ENCODE measurements at regions not wholly inside any gene's neighbourhood (a gene's known extent, or its start where the extent isn't known, plus 50 kb on each side); places are given as distances from the start of the nearest gene placed in this dataset.
A peak's percentile ranks its signal among the peaks of the same experiment; 100 is the strongest.

- DNase-seq (ENCODE audit: low read depth), result no peak
Observed at GRCh38 chr12:25058012-25058411, 109.1 kb upstream of the BCAT1 start.

- DNase-seq (ENCODE audit: low read depth), result no peak
Observed at GRCh38 chr12:25056486-25057130, 107.7 kb upstream of the BCAT1 start.

DNA sequence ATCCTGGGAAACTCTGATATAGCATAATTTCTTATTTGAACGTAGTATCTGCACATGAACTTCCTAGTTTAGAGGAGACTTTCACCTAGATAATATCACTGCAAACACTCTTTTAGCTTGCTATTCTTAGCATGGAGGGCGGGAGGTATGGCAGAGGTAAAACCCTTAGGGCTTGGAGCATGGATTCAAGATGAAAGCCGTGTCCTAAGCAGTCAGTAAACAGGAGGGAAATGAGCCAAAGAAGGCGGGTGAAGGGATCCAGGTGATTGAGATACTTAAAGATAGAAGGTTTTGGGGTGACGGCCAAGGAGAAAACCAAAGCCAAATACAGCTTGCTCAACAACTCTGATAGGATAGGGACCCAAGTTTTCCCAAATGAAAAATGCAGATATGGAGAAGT lies 107.1 kb upstream of the BCAT1 start:
- no peak for DNase-seq (ENCODE audit: low read depth)

DNA sequence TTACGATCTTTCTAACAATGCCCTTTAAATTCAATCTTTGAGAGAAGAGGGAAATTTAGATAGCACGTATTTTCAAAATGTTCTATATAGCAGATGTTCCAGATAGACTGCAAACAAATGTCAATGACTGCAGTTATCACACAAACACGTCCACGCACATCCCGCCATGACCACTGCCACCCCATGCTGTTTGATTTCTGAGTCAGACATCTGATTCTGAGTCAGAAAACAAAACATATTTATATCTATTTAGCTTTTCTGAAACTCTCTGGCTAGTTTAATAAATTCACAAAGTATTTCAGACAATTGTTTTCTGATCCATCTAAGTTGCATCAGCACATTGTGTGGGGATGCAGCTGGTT lies 105.9 kb upstream of the BCAT1 start:
- peak; percentile 47 for DNase-seq (ENCODE audit: low read depth)

- peak; percentile 19 for DNase-seq (ENCODE audit: low read depth)
Observed at GRCh38 chr12:25054076-25054782, 105.3 kb upstream of the BCAT1 start.

- DNase-seq (ENCODE audit: low read depth), result no peak
Observed at GRCh38 chr12:25052914-25053211, 104.0 kb upstream of the BCAT1 start.

- no peak for DNase-seq (ENCODE audit: low read depth)
Observed at GRCh38 chr12:25052196-25052913, 103.5 kb upstream of the BCAT1 start.

DNA sequence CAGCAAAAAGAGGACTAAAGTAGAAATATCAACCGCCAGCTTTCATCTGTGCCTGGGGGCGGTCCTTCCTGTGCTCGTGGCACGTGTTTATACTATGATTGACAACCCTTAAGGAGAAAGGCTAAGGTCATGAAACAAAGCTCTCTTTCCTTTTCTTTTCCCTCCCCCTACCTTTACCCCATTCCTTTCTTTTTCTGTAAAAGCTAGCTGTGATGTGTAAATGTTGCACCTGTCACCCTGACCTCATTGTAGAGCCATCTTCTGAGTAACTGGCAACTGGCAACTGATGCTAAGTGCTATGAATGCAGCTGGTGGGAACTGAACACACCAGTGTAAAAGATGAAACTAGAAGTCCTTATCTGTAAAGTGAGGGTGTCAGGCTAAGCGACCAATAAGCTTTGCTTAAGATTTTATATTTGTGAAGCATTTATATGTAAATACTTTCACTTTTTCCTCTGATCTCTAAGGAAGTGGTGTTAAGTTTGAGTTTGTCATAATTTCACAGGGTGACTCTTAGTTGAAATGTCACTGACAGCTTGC lies 102.8 kb upstream of the BCAT1 start:
- DNase-seq (ENCODE audit: low read depth), result no peak

DNA sequence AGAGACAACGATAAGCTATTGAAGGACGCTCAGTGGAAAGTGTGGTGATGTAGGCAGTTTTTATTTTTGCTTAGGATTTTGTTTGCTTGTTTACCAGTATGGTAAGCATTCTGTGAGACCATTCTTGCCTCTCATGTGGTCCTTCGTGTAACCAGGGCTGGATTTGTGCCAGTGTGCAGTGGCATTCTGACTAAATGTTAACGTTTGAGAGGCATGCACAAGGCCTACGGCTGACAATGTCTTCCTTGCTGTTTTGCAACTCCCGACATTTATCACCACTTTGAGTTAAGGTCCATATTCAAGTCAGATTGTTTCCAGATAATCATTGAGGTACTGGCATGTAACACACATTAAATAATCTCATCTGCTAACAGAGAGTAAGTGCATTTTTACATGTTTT lies 102.3 kb upstream of the BCAT1 start:
- no peak for DNase-seq (ENCODE audit: low read depth)

GRCh38 chr12:25045869-25046268 lies 97.0 kb upstream of the BCAT1 start:
- no peak for DNase-seq (ENCODE audit: low read depth)

DNA sequence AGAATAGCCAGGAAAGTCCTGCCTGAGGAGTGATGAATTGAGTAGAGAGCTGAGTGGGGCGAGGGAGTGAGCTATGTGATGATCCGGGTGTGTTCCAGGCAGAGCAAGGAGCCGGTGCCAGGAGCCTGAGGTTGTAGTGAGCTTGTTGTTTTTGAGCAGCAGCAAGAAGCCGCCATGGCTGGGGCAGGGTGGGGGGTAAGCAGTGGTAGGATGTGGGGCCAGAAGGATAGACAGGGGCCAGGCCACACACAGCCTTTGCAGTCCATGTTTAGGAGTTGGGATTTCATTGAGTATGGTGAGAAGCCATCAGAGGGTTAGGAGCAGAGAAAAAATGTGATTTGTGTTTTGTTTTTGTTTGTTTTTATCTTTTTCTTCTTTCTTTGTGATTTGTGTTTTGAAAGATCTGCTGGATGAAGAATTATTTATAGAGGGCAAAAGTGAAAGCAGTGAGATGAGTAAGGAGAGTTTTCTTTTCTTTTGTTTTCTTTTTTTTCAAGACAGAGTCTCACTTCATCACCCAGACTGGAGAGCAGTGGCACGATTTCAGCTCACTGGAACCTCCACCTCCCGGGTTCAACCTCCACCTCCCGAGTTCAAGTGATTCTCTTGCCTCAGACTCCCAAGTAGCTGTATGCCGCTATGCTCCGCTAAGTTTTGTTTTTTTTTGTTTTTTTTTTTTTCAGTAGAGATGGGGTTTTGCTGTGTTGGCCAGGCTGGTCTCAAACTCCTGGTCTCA lies 92.3 kb upstream of the BCAT1 start:
- DNase-seq (ENCODE audit: low read depth), result no peak

DNA sequence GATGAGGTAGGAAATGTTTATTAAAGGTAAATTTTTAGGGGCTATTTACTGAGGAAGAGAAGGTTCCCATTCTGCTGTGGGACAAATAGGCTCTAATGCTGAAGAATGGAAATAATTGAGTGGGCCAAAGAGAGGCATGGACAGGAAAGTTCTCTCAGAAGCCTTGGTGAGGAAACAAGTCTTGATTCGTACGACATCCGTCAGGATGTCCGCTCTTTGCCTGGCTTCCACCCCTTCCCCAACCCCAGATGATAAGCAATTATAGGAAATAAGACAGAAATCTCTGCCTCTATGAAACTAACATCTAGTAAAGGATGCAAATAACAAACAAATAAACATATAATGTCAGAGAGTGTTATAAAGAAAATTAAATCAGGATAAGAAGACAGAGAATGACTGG lies 91.7 kb upstream of the BCAT1 start:
- no peak for DNase-seq (ENCODE audit: low read depth)

- DNase-seq (ENCODE audit: low read depth), result no peak
Observed at GRCh38 chr12:25034676-25035075, 85.8 kb upstream of the BCAT1 start.

- no peak for DNase-seq (ENCODE audit: low read depth)
Observed at GRCh38 chr12:25025951-25026490, 77.1 kb upstream of the BCAT1 start.

- no peak for DNase-seq (ENCODE audit: low read depth)
Observed at GRCh38 chr12:25025260-25025659, 76.4 kb upstream of the BCAT1 start.

- DNase-seq (ENCODE audit: low read depth), result no peak
Observed at GRCh38 chr12:25023808-25024207, 74.9 kb upstream of the BCAT1 start.

- DNase-seq (ENCODE audit: low read depth), result no peak
Observed at GRCh38 chr12:25020621-25021243, 71.8 kb upstream of the BCAT1 start.

- DNase-seq (ENCODE audit: low read depth), result no peak
Observed at GRCh38 chr12:25018146-25018545, 69.2 kb upstream of the BCAT1 start.

GRCh38 chr12:25017336-25017735 lies 68.4 kb upstream of the BCAT1 start:
- no peak for DNase-seq (ENCODE audit: low read depth)

DNA sequence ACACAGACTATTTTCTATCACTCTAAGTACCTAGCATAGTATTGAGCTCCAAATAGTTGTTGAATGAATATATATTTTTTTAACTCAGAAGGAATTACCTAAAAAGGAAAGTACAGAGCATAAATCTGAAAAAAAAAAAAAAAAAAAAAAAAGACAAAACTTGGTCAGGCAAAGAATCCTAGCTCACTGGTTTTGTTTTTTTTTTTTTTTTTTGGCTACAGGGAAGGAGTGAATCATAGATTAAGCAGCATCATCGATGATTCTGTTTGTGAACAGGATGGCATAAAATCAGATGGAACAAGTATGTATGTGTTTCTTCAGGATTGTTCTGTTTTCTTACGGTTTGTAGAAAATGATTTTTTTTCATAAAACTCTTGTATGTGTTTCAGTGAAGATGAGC lies 66.1 kb upstream of the BCAT1 start:
- DNase-seq (ENCODE audit: low read depth), result no peak

GRCh38 chr12:25013061-25013460 lies 64.2 kb upstream of the BCAT1 start:
- no peak for DNase-seq (ENCODE audit: low read depth)

Data from non-pigmented ciliary epithelial cell (primary cell).